ENCODE measurements at regions not wholly inside any gene's neighbourhood (a gene's known extent, or its start where the extent isn't known, plus 50 kb on each side); places are given as distances from the start of the nearest gene placed in this dataset.

- H3K36me3 Mint-ChIP-seq = peaks cover 7% of the 10 kb centered on the region
- TF ChIP-seq, protein P1, sequence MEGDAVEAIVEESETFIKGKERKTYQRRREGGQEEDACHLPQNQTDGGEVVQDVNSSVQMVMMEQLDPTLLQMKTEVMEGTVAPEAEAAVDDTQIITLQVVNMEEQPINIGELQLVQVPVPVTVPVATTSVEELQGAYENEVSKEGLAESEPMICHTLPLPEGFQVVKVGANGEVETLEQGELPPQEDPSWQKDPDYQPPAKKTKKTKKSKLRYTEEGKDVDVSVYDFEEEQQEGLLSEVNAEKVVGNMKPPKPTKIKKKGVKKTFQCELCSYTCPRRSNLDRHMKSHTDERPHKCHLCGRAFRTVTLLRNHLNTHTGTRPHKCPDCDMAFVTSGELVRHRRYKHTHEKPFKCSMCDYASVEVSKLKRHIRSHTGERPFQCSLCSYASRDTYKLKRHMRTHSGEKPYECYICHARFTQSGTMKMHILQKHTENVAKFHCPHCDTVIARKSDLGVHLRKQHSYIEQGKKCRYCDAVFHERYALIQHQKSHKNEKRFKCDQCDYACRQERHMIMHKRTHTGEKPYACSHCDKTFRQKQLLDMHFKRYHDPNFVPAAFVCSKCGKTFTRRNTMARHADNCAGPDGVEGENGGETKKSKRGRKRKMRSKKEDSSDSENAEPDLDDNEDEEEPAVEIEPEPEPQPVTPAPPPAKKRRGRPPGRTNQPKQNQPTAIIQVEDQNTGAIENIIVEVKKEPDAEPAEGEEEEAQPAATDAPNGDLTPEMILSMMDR (conservative IDR thresholded peaks at IDR 0.05) = no peak
- H3K27ac Mint-ChIP-seq = peak overlapping the region; percentile 2
- no peak for DNase-seq (ENCODE audit: extremely low spot score, unreplicated experiment)
- no peak overlapping the region for H3K4me3 Mint-ChIP-seq
- H3K9me3 Mint-ChIP-seq = peaks cover 11% of the 10 kb centered on the region
- H3K27me3 Mint-ChIP-seq = no peaks in the 10 kb centered on the region
- peaks cover 47% of the 10 kb centered on the region for H3K4me1 Mint-ChIP-seq (ENCODE audit: unreplicated experiment)
These were observed 106.3 kb upstream of the BOC start for GRCh38 chr3:113105093-113105449.

DNA sequence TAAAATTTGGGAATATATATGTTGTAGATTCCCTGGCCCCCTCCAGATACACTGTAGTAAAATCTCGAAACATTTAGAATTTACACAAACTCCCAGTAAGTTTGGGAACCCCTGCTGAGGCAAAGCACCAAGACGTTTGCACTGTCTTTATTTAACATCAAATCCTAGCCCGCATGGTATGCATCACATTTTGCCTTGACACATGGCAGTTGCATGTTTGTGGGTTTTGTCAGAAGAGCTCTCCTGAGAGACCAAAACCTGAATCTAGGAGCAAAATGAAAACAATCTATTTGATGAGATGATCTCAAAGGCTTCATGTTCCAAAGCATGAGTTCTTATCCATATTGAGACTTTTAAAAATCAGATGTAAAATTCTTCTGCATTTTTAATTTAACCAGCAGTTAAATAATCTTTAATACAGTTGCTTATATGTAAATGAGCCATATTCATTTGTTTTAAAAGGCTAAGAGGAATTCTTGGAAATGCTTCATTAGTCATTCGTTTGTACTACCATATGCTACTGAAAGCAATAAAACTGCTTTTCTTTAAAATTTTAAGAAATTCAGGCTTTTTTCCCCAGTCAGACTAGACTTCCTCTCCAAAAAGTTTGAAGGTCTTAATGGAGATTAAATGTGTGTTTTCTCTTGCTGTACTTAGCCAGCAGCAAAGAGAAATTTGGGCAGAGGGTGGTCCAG lies 105.2 kb upstream of the BOC start:
- Mint-ChIP-seq H3K36me3 (peaks cover 2% of the 10 kb centered on the region), H3K27ac (no peak overlapping the region), H3K9me3 (peaks cover 6% of the 10 kb centered on the region), H3K4me3 (no peak overlapping the region), H3K27me3 (no peaks in the 10 kb centered on the region), H3K4me1 (ENCODE audit: unreplicated experiment) (peaks cover 56% of the 10 kb centered on the region)
- TF ChIP-seq, protein P1 (conservative IDR thresholded peaks at IDR 0.05) = no peak
- DNase-seq (ENCODE audit: extremely low spot score, unreplicated experiment) = no peak

GRCh38 chr3:113110267-113110666 lies 101.1 kb upstream of the BOC start:
- H3K4me3 Mint-ChIP-seq = no peak overlapping the region
- no peak overlapping the region for H3K27ac Mint-ChIP-seq
- TF ChIP-seq, protein P1 (conservative IDR thresholded peaks at IDR 0.05) = no peak
- H3K36me3 Mint-ChIP-seq = no peaks in the 10 kb centered on the region
- H3K9me3 Mint-ChIP-seq = no peaks in the 10 kb centered on the region
- H3K4me1 Mint-ChIP-seq (ENCODE audit: unreplicated experiment) = peaks cover 51% of the 10 kb centered on the region
- no peaks in the 10 kb centered on the region for H3K27me3 Mint-ChIP-seq
- DNase-seq (ENCODE audit: extremely low spot score, unreplicated experiment) = no peak

- Mint-ChIP-seq H3K9me3 (no peaks in the 10 kb centered on the region), H3K4me1 (ENCODE audit: unreplicated experiment) (peaks cover 42% of the 10 kb centered on the region), H3K27me3 (no peaks in the 10 kb centered on the region), H3K36me3 (no peaks in the 10 kb centered on the region), H3K4me3 (peak overlapping the region; percentile 53), H3K27ac (peak overlapping the region; percentile 8)
- TF ChIP-seq, protein P1 (conservative IDR thresholded peaks at IDR 0.05) = no peak
- no peak for DNase-seq (ENCODE audit: extremely low spot score, unreplicated experiment)
These were observed 100.2 kb upstream of the BOC start for GRCh38 chr3:113111011-113111707.

DNA sequence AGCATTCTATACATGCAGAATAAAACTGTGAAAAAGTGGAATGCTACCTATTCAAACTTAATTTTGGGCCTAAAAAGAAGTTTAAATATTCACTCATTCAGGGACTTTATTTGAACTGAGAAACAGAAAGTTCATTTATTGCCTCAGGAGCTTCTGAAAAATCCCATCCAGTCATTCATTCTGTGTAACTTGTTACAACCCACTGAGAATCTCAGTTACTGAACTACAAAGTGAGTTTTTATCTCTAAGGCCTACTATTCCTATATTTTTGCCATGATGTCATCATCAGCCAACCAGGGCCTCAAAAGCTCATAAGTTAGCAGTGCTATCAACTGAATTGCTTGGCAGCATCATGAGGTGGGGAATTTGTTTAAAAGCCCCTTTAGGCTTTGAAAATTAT lies 98.0 kb upstream of the BOC start:
- Mint-ChIP-seq H3K27me3 (no peaks in the 10 kb centered on the region), H3K9me3 (no peaks in the 10 kb centered on the region), H3K36me3 (no peaks in the 10 kb centered on the region), H3K4me1 (ENCODE audit: unreplicated experiment) (peaks cover 39% of the 10 kb centered on the region), H3K4me3 (no peak overlapping the region), H3K27ac (no peak overlapping the region)
- TF ChIP-seq, protein P1 (conservative IDR thresholded peaks at IDR 0.05) = no peak
- no peak for DNase-seq (ENCODE audit: extremely low spot score, unreplicated experiment)

Data from type B pancreatic cell (in vitro differentiated cells).